CD4-positive, alpha-beta memory T cell (primary cell): ENCODE measurements at regions not wholly inside any gene's neighbourhood (a gene's known extent, or its start where the extent isn't known, plus 50 kb on each side); places are given as distances from the start of the nearest gene placed in this dataset.
"Not testable (repeated sequence)": the region's sequence is repeated elsewhere in the genome, so short reads cannot be mapped to it uniquely, and the experiment has no call there.

Experiments used
- CTCF ChIA-PET: fragments of 350-600 bp; sonication (Branson Sonifier 250); formaldehyde crosslinking; loops from one replicate; lab custom pipeline; 2021; ENCODE audit warnings: inconsistent platforms; ENCODE audit not compliant: partially characterized antibody; lab: Charles Lee
- POLR2A ChIA-PET: fragments of 350-600 bp; sonication (Branson Sonifier 250); formaldehyde crosslinking; loops from one replicate; lab custom pipeline; 2021; ENCODE audit not compliant: partially characterized antibody; lab: Charles Lee
- DNase-seq, 5 donors: peaks; one replicate each; pipeline versions ENCODE4 v3.0.0 to v3.0.0-alpha.2; 2020 to 2022; ENCODE audit warnings: mixed read lengths in 1 of 5
- H3K27ac ChIP-seq: one replicate; pipeline ENCODE4 v1.7.0; 2013; ENCODE audit warnings: low read depth, low read length
- H3K27me3 ChIP-seq: 2 replicates; pipeline ENCODE4 v1.7.0; 2013; ENCODE audit warnings: mild to moderate bottlenecking, low read length, moderate library complexity; ENCODE audit not compliant: insufficient read depth
- H3K36me3 ChIP-seq: 2 replicates; pipeline ENCODE4 v1.7.0; 2013; ENCODE audit warnings: mild to moderate bottlenecking, low read length, moderate library complexity; ENCODE audit not compliant: insufficient read depth
- H3K4me1 ChIP-seq: 2 replicates; pipeline ENCODE4 v1.7.0; 2013; ENCODE audit warnings: mild to moderate bottlenecking, low read length, moderate library complexity; ENCODE audit not compliant: insufficient read depth
- H3K4me3 ChIP-seq, 2 donors: one replicate each; pipeline ENCODE4 v1.7.0; 2013; ENCODE audit warnings: low read length in 2 of 2, mild to moderate bottlenecking in 1 of 2
- H3K9me3 ChIP-seq, 2 donors: one replicate each; pipeline ENCODE4 v1.7.0; 2013; ENCODE audit warnings: low read length in 2 of 2, control low read depth in 1 of 2; ENCODE audit not compliant: control insufficient read depth in 1 of 2
- H3K27ac Mint-ChIP-seq, 7 donors: one replicate each; pipeline ENCODE4 v1.8.0; 2020 to 2021; ENCODE audit warnings: mixed read lengths in 7 of 7, mild to moderate bottlenecking in 6 of 7, inconsistent platforms in 3 of 7, moderate library complexity in 3 of 7
- H3K27me3 Mint-ChIP-seq, 2 donors: one replicate each; pipeline ENCODE4 v1.8.0; 2020 to 2021; ENCODE audit warnings: mixed read lengths in 2 of 2
- H3K36me3 Mint-ChIP-seq, 2 donors: one replicate each; pipeline ENCODE4 v1.8.0; 2020 to 2021; ENCODE audit warnings: mixed read lengths in 2 of 2, inconsistent platforms in 1 of 2, mild to moderate bottlenecking in 1 of 2
- H3K4me1 Mint-ChIP-seq, 4 donors: one replicate each; pipeline ENCODE4 v1.8.0; 2020 to 2021; ENCODE audit warnings: mixed read lengths in 4 of 4, mild to moderate bottlenecking in 1 of 4
- H3K4me3 Mint-ChIP-seq, 8 donors: one replicate each; pipeline ENCODE4 v1.8.0; 2020 to 2021; ENCODE audit warnings: mixed read lengths in 8 of 8, mild to moderate bottlenecking in 7 of 8, moderate library complexity in 6 of 8, inconsistent platforms in 3 of 8
- H3K9me3 Mint-ChIP-seq, 8 donors: one replicate each; pipeline ENCODE4 v1.8.0; 2020 to 2021; ENCODE audit warnings: mixed read lengths in 8 of 8, mild to moderate bottlenecking in 5 of 8, inconsistent platforms in 3 of 8, moderate library complexity in 1 of 8
- intact Hi-C: fragments of 100-400 bp; cut with micrococcal nuclease; formaldehyde crosslinking; loops from one replicate; pipeline ENCODE4 v1.15.1; 2023

- ChIA-PET CTCF (no interaction called here), POLR2A (no interaction called here)
- DNase-seq = no peak
- Histone ChIP-seq H3K9me3 (no peaks in the 10 kb centered on the region), H3K4me3 (no peak overlapping the region), H3K27ac (no peak overlapping the region), H3K4me1 (no peaks in the 10 kb centered on the region), H3K27me3 (no peaks in the 10 kb centered on the region), H3K36me3 (no peaks in the 10 kb centered on the region)
- Mint-ChIP-seq H3K27me3 (peaks cover 2 to 11% of the 10 kb centered on the region in 2 donors), H3K4me1 (no peaks in the 10 kb centered on the region), H3K36me3 (no peaks in the 10 kb centered on the region), H3K4me3 (no peak overlapping the region), H3K27ac (no peak overlapping the region), H3K9me3 (peaks cover 0 to 5% (median 0%) of the 10 kb centered on the region in 8 donors)
- intact Hi-C loops = no loop called here
These were observed 291.9 kb downstream of the DMAC1 start for GRCh38 chr9:7507566-7508270.

GRCh38 chr9:7507026-7507425 is 292.6 kb downstream of the DMAC1 start:
- H3K27ac Mint-ChIP-seq = no peak overlapping the region
- peaks cover 2 to 11% of the 10 kb centered on the region in 2 donors for H3K27me3 Mint-ChIP-seq
- no peaks in the 10 kb centered on the region for H3K36me3 ChIP-seq
- DNase-seq = no peak
- no peaks in the 10 kb centered on the region for H3K9me3 ChIP-seq
- H3K4me1 Mint-ChIP-seq = no peaks in the 10 kb centered on the region
- ChIA-PET CTCF (no interaction called here), POLR2A (no interaction called here)
- peaks cover 0 to 5% (median 0%) of the 10 kb centered on the region in 8 donors for H3K9me3 Mint-ChIP-seq
- intact Hi-C loops = no loop called here
- H3K36me3 Mint-ChIP-seq = no peaks in the 10 kb centered on the region
- H3K4me1 ChIP-seq = no peaks in the 10 kb centered on the region
- H3K4me3 ChIP-seq = no peak overlapping the region
- H3K27me3 ChIP-seq = no peaks in the 10 kb centered on the region
- H3K4me3 Mint-ChIP-seq = no peak overlapping the region
- no peak overlapping the region for H3K27ac ChIP-seq

GRCh38 chr9:7500521-7500920 is 299.1 kb downstream of the DMAC1 start:
- POLR2A ChIA-PET = no interaction called here
- Histone ChIP-seq H3K27me3 (no peaks in the 10 kb centered on the region), H3K4me1 (no peaks in the 10 kb centered on the region), H3K9me3 (no peaks in the 10 kb centered on the region), H3K36me3 (no peaks in the 10 kb centered on the region), H3K27ac (no peak overlapping the region), H3K4me3 (no peak overlapping the region)
- no peak overlapping the region for H3K4me3 Mint-ChIP-seq
- peaks cover 0 to 5% (median 0%) of the 10 kb centered on the region in 8 donors for H3K9me3 Mint-ChIP-seq
- H3K4me1 Mint-ChIP-seq = no peaks in the 10 kb centered on the region
- H3K36me3 Mint-ChIP-seq = no peaks in the 10 kb centered on the region
- H3K27ac Mint-ChIP-seq = no peak overlapping the region
- DNase-seq = no peak
- H3K27me3 Mint-ChIP-seq = peaks cover 0 to 19% of the 10 kb centered on the region in 2 donors
- intact Hi-C loops = no loop called here
- CTCF ChIA-PET = no interaction called here

- Mint-ChIP-seq H3K9me3 (no peaks in the 10 kb centered on the region), H3K4me3 (no peak overlapping the region), H3K27me3 (peaks cover 2% of the 10 kb centered on the region in 2 donors), H3K4me1 (no peaks in the 10 kb centered on the region), H3K27ac (no peak overlapping the region), H3K36me3 (no peaks in the 10 kb centered on the region)
- Histone ChIP-seq H3K27ac (no peak overlapping the region), H3K4me3 (no peak overlapping the region), H3K27me3 (no peaks in the 10 kb centered on the region), H3K9me3 (no peaks in the 10 kb centered on the region), H3K4me1 (no peaks in the 10 kb centered on the region), H3K36me3 (no peaks in the 10 kb centered on the region)
- DNase-seq = no peak
- POLR2A ChIA-PET = no interaction called here
- intact Hi-C loops = no loop called here
- CTCF ChIA-PET = no interaction called here
These were observed 307.9 kb downstream of the DMAC1 start for GRCh38 chr9:7491641-7492040.

GRCh38 chr9:7490317-7491108 is 309.1 kb downstream of the DMAC1 start:
- Histone ChIP-seq H3K36me3 (no peaks in the 10 kb centered on the region), H3K9me3 (no peaks in the 10 kb centered on the region), H3K4me3 (no peak overlapping the region), H3K27ac (no peak overlapping the region), H3K27me3 (no peaks in the 10 kb centered on the region), H3K4me1 (no peaks in the 10 kb centered on the region)
- Mint-ChIP-seq H3K27me3 (peaks cover 2% of the 10 kb centered on the region in 2 donors), H3K4me1 (no peaks in the 10 kb centered on the region), H3K4me3 (no peak overlapping the region), H3K27ac (no peak overlapping the region), H3K36me3 (no peaks in the 10 kb centered on the region), H3K9me3 (no peaks in the 10 kb centered on the region)
- no peak for DNase-seq
- CTCF ChIA-PET = no interaction called here
- intact Hi-C loops = no loop called here
- POLR2A ChIA-PET = no interaction called here

GRCh38 chr9:7489036-7489435 is 310.5 kb downstream of the DMAC1 start:
- no peaks in the 10 kb centered on the region for H3K27me3 ChIP-seq
- Mint-ChIP-seq H3K27me3 (peaks cover 2% of the 10 kb centered on the region in 2 donors), H3K36me3 (no peaks in the 10 kb centered on the region), H3K9me3 (no peaks in the 10 kb centered on the region), H3K4me1 (no peaks in the 10 kb centered on the region), H3K4me3 (no peak overlapping the region), H3K27ac (no peak overlapping the region)
- H3K27ac ChIP-seq = no peak overlapping the region
- H3K4me1 ChIP-seq = no peaks in the 10 kb centered on the region
- CTCF ChIA-PET = no interaction called here
- no peaks in the 10 kb centered on the region for H3K36me3 ChIP-seq
- intact Hi-C loops = no loop called here
- no peak for DNase-seq
- no peak overlapping the region for H3K4me3 ChIP-seq
- no peaks in the 10 kb centered on the region for H3K9me3 ChIP-seq
- POLR2A ChIA-PET = no interaction called here

GRCh38 chr9:7484014-7484413 is 315.6 kb downstream of the DMAC1 start:
- CTCF ChIA-PET, H3K36me3 Mint-ChIP-seq, intact Hi-C loops: not testable (repeated sequence)

More at GRCh38 chr9:7484014-7484413, 315.6 kb downstream of the DMAC1 start:
- H3K27ac ChIP-seq, H3K27me3 ChIP-seq, H3K9me3 ChIP-seq, H3K36me3 ChIP-seq, DNase-seq, H3K4me1 Mint-ChIP-seq, POLR2A ChIA-PET, H3K9me3 Mint-ChIP-seq, H3K27me3 Mint-ChIP-seq, H3K4me1 ChIP-seq, H3K4me3 Mint-ChIP-seq, H3K27ac Mint-ChIP-seq, H3K4me3 ChIP-seq: not testable (repeated sequence)
